IPS-18a (cell line): ENCODE measurements at regions not wholly inside any gene's neighbourhood (a gene's known extent, or its start where the extent isn't known, plus 50 kb on each side); places are given as distances from the start of the nearest gene placed in this dataset.
"Not testable (repeated sequence)": the region's sequence is repeated elsewhere in the genome, so short reads cannot be mapped to it uniquely, and the experiment has no call there.

Experiments
- H3K27ac ChIP-seq: one replicate; pipeline ENCODE4 v1.5.1; 2013; ENCODE audit warnings: low read length
- H3K27me3 ChIP-seq: one replicate; pipeline ENCODE4 v1.6.1; 2013; ENCODE audit warnings: mild to moderate bottlenecking, low read length; ENCODE audit not compliant: control insufficient read depth, insufficient read depth
- H3K36me3 ChIP-seq: one replicate; pipeline ENCODE4 v1.6.1; 2013; ENCODE audit warnings: low read depth, low read length; ENCODE audit not compliant: control insufficient read depth
- H3K4me1 ChIP-seq: one replicate; pipeline ENCODE4 v1.6.1; 2013; ENCODE audit warnings: low read depth, low read length; ENCODE audit not compliant: control insufficient read depth
- H3K4me3 ChIP-seq: one replicate; pipeline ENCODE4 v1.5.1; 2013; ENCODE audit warnings: low read length
- H3K9ac ChIP-seq: one replicate; pipeline ENCODE4 v1.6.1; 2013; ENCODE audit warnings: mild to moderate bottlenecking, low read length, moderate library complexity
- H3K9me3 ChIP-seq: one replicate; pipeline ENCODE4 v1.6.1; 2013; ENCODE audit warnings: low read depth, low read length; ENCODE audit not compliant: control insufficient read depth

DNA sequence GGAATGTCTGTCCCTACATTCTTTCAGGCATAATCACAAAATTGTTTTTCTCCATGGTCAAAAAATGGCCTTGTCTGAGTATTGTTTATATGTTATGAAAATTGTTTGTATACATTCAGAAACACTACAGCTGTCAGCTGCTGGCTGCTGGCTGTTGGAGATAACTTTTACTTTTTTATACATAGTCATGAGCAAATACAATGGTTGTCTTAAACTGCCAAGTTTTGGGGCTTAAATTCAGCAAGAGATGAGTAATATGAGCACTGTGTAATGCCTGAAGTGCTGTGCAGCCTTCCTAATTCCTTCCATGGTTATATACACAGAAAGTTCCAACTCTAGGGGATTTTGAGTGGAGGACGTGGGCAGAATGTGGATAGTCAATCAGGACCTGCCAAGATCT is 168.9 kb upstream of the RMP24 start:
- H3K4me3 ChIP-seq: no peak overlapping the region
- H3K9me3 ChIP-seq: no peaks in the 10 kb centered on the region
- H3K27me3 ChIP-seq: no peaks in the 10 kb centered on the region
- no peak overlapping the region for H3K27ac ChIP-seq
- H3K4me1 ChIP-seq: no peaks in the 10 kb centered on the region
- H3K9ac ChIP-seq: no peak overlapping the region
- no peaks in the 10 kb centered on the region for H3K36me3 ChIP-seq

DNA sequence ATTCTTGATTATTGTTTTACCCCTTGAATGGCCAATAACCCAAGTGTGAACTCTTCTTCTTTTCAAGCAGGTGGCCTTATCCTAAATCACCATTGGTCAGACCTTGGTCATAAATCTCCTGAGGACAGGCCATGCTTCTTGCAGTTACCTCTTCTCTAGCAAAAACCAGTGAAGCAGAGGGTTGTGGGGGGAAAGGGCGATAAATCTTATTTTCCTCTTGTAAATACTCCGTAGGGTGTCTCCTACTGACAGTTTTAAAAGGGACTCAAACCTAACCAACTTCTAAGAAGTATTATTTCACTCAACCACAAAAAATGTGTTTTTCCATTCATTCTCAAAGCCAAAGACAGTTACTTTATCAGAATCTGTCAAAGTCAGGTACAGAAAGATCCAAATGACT is 168.1 kb upstream of the RMP24 start:
- Histone ChIP-seq H3K4me1 (no peaks in the 10 kb centered on the region), H3K36me3 (no peaks in the 10 kb centered on the region), H3K27ac (no peak overlapping the region), H3K27me3 (no peaks in the 10 kb centered on the region), H3K9ac (no peak overlapping the region), H3K4me3 (no peak overlapping the region), H3K9me3 (no peaks in the 10 kb centered on the region)

DNA sequence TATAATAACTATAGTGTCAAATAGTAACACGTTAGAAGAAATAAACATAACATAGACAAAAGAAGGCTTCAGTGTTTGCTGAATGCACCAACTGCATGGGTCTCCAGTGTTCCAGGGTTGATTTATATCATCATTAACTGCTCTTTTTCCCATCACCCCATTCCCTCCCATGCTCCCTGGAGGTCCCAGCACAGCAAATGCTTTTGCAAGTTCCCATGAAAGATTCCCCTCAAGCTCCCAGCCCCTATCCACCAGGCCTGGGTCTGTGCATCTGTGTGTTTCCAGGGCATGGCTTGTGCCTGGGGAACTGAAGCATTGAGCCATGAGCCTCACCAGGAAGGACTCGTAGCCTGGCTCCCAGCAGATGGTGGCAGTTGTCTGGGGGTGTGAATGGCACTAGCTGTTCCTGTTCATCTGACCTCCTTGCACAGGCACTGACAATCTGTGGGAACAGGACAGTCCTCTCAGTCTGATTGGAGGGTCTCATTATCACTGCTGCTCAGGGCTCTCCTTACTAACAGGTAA is 164.6 kb upstream of the RMP24 start:
- H3K27ac ChIP-seq: no peak overlapping the region
- H3K9me3 ChIP-seq: no peaks in the 10 kb centered on the region
- H3K27me3 ChIP-seq: no peaks in the 10 kb centered on the region
- H3K4me1 ChIP-seq: no peaks in the 10 kb centered on the region
- H3K4me3 ChIP-seq: no peak overlapping the region
- no peaks in the 10 kb centered on the region for H3K36me3 ChIP-seq
- H3K9ac ChIP-seq: no peak overlapping the region

DNA sequence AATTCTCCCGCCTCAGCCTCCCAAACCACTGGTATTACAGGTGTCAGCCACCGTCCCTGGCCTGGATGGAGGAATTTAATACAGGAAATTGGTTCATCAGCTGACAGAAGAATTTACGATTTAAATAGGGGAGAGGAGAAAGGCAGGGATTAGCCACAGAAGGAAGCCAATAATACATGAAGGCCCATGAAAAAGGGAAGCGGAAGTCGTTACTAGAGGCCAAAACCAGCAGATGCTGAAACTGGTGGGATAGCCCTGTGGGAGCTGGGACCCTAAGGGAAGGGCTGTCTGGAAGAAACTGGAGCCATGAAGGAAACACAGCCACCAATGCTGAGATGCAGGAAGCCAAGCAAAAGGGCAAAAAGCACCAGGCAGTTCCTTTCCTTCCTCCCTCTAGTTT is 163.7 kb upstream of the RMP24 start:
- no peaks in the 10 kb centered on the region for H3K4me1 ChIP-seq
- H3K9ac ChIP-seq: no peak overlapping the region
- no peak overlapping the region for H3K27ac ChIP-seq
- H3K36me3 ChIP-seq: no peaks in the 10 kb centered on the region
- H3K4me3 ChIP-seq: no peak overlapping the region
- H3K9me3 ChIP-seq: no peaks in the 10 kb centered on the region
- H3K27me3 ChIP-seq: no peaks in the 10 kb centered on the region

DNA sequence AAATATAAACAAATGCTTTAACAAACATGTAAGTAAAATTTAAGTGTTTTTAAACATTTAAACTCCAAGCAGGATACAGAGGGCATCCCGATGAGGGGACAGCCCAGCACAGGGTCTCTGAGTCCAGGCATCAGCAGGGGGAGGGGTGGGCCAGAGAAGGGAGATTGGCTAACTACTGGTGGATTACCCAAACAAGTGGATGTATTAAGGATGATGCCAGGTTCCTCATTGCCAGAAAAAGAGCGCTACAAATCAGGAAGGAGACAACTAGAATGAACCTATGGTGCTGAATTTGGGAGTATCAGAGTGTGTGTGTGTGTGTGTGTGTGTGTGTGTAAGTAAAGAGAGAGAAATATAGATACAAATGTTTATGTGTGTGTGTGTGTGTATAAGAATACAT is 162.0 kb upstream of the RMP24 start:
- Histone ChIP-seq H3K9me3 (no peaks in the 10 kb centered on the region), H3K9ac (no peak overlapping the region), H3K27ac (no peak overlapping the region), H3K27me3 (no peaks in the 10 kb centered on the region), H3K4me1 (no peaks in the 10 kb centered on the region), H3K4me3 (no peak overlapping the region), H3K36me3 (no peaks in the 10 kb centered on the region)

DNA sequence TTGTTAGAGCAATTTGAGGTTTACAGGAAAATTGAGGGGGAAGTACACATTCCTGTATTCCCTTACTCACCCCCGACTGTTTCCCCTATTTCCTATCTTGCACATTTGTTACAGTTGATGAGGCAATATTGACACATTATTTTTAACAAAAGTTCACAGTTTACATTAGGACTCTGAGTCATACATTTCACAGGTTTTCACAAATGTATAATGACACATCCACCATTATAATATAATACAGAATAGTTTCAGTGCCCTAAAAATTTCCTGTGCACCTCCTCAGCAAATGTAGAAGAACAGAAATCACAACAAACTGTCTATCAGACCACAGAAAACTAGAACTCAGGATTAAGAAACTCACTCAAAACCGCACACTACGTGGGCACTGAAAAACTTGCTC is 160.6 kb upstream of the RMP24 start:
- Histone ChIP-seq H3K9ac (no peak overlapping the region), H3K9me3 (no peaks in the 10 kb centered on the region), H3K27me3 (no peaks in the 10 kb centered on the region), H3K36me3 (no peaks in the 10 kb centered on the region), H3K27ac (no peak overlapping the region), H3K4me1 (no peaks in the 10 kb centered on the region), H3K4me3 (no peak overlapping the region)

DNA sequence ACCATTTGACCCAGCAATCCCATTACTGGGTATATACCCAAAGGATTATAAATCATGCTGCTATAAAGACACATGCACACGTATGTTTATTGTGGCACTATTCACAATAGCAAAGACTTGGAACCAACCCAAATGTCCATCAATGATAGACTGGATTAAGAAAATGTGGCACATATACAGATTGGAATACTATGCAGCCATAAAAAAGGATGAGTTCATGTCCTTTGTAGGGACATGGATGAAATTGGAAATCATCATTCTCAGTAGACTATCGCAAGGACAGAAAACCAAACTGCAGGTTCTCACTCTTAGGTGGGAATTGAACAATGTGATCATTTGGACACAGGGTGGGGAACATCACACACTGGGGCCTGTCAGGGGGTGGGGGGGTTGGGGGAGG is 157.5 kb upstream of the RMP24 start:
- H3K4me3 ChIP-seq, H3K9me3 ChIP-seq, H3K9ac ChIP-seq: not testable (repeated sequence)

DNA sequence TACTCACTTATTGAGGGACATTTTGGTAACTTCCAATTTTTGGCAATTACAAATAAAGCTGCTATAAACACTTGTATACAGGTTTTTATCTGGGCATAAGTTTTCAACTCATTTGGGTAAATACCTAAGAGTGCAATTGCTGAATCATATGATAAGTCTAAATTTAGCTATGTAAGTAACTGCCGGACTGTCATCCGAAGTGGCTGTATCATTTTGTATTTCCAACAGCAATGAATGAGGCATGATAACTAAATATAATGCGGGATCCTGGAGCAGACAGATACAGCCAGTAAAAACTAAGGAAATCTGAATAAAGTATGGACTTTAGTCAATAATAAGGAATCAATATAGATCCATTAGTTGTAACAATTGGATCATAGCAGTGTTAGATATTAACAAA is 156.5 kb upstream of the RMP24 start:
- Histone ChIP-seq H3K4me3 (no peak overlapping the region), H3K9me3 (no peaks in the 10 kb centered on the region), H3K36me3 (no peaks in the 10 kb centered on the region), H3K9ac (no peak overlapping the region), H3K27me3 (no peaks in the 10 kb centered on the region), H3K4me1 (peaks cover 4% of the 10 kb centered on the region), H3K27ac (no peak overlapping the region)

More for the DNA sequence above, 157.5 kb upstream of the RMP24 start:
- not testable (repeated sequence) for H3K27me3 ChIP-seq, H3K36me3 ChIP-seq, H3K4me1 ChIP-seq, H3K27ac ChIP-seq

DNA sequence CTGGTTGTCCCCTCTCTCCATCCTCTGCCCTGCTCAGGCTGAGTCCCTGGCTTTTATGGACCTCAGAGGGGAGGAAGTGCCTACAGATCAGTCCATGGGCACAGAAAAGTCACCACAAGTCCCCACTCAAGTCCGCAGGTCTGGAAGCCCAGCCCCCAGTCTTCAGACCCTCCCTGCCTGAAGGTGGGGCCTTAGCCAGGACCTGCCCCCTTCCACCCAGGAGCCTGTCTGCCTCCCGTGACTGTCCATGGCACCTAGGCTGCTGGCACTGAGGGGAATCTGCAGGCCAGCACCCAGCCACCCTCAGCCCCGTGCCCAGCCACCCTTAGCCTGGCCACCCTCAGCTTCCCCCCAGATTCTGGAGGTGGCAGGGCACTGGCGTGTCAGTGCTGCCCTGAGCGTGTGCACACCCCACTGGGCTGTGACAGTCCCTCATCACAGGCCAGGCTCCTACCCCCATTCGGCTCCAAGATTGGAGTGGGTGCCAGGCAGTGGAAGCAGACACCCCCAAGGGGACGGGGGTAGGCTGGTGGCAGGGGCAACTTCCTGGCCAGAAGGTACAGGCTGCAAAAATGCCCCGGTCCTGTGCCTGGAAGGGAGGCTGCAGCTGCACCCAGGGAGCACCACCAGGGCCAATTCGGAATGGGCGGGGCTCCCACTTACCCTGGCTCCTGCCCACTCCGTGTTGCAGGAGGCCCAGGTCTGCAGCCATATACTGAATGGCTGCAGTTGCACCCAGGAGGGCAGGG is 154.7 kb upstream of the RMP24 start:
- H3K9ac ChIP-seq: no peak overlapping the region
- H3K27me3 ChIP-seq: no peaks in the 10 kb centered on the region
- no peak overlapping the region for H3K4me3 ChIP-seq
- no peaks in the 10 kb centered on the region for H3K36me3 ChIP-seq
- H3K9me3 ChIP-seq: no peaks in the 10 kb centered on the region
- peaks cover 9% of the 10 kb centered on the region for H3K4me1 ChIP-seq
- no peak overlapping the region for H3K27ac ChIP-seq

DNA sequence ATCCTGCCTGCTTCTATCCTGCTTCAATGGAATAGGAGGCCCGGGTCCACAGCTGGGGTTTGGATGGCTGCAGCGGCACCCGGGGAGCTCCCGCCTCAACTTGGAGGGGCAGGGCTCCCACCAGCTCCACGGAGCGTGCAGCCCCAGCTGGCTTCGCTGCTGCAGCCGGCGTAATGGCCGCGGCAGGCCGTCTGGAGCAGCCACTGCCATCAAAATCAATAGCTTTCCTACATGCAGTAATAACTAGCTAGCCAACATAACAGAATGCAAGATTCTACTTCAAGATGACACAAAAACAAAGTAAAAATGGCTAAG is 154.2 kb upstream of the RMP24 start:
- Histone ChIP-seq H3K4me3 (no peak overlapping the region), H3K4me1 (peaks cover 9% of the 10 kb centered on the region), H3K27me3 (no peaks in the 10 kb centered on the region), H3K9me3 (no peaks in the 10 kb centered on the region), H3K36me3 (no peaks in the 10 kb centered on the region), H3K9ac (no peak overlapping the region), H3K27ac (no peak overlapping the region)

DNA sequence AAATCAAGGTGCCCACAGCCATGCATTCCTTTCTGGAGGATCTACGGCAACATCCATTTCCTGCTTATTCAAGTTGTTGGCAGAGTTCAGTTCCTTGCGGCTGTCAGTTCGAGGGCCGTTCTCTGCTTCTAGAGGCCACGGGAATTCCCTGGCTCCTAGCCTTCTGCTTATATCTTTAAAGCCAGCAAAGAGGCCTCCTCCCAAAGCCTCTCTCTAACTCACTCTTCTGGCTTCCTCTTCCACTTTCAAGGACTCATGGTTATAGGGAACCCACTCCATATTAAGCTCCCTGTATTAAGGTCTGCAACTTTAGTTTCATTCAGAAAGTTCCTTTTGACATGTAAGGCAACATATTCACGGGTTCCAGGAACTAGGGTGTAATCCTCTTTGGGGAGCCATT is 150.1 kb upstream of the RMP24 start:
- Histone ChIP-seq H3K9me3 (no peaks in the 10 kb centered on the region), H3K9ac (no peak overlapping the region), H3K27me3 (no peaks in the 10 kb centered on the region), H3K4me3 (no peak overlapping the region), H3K36me3 (no peaks in the 10 kb centered on the region), H3K27ac (no peak overlapping the region), H3K4me1 (peaks cover 22% of the 10 kb centered on the region)

DNA sequence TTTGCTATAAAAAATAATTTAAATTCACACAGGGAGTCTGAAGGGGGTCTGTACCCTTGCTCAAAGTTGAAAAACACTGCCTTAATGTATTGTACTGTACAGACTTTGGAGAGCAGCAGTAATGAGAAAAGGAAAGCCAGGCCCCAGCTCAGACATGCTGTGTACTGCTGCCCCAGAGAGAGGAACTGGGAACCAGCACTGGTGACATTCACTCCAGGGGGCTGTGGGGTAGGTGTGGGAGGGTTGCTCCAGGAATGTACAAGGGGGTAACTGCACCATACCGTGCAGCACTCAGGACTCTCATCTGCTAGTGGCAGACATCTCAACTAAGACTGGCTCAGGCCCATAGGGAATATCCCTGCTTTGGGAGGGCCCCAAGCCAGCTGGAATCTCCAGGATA is 146.0 kb upstream of the RMP24 start:
- H3K9me3 ChIP-seq: no peaks in the 10 kb centered on the region
- H3K4me1 ChIP-seq: peaks cover 32% of the 10 kb centered on the region
- H3K4me3 ChIP-seq: no peak overlapping the region
- peak overlapping the region; percentile 80 for H3K27ac ChIP-seq
- no peak overlapping the region for H3K9ac ChIP-seq
- H3K36me3 ChIP-seq: no peaks in the 10 kb centered on the region
- H3K27me3 ChIP-seq: no peaks in the 10 kb centered on the region
